ENCODE measurements at regions not wholly inside any gene's neighbourhood (a gene's known extent, or its start where the extent isn't known, plus 50 kb on each side); places are given as distances from the start of the nearest gene placed in this dataset.

DNA sequence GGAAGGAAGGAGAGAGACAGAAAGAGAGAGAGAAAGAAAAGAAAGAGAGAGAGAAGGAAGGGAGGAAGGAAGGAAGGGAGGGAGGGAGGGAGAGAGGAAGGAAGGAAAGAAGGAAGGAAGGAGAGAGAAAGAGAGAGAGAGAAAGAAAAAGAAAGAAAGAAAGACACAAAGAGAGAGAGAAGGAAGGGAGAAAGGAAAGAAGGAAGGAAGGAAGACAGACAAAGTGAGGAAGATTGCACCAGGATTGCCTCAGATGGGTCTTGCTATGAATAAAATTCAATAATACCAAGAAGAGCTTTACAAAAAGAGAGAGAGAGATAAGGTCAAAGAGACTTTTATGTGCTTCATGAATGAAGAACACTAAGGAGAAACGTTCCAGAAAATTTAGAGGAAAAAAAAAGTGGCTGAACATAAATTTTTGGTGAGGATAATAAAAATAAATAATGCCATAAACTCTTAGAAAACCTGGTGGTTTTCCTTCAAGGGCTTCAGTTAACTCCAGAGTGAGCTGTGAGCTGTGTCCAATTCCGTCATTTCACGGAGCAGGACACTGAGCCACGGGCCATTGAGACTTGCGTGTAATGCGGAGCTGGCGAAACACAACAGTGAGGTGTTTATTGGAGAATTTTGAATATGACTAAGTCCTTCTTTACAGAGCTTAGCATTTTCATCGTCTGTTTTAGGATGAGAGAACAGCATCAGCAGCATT is 72.7 kb upstream of the TNRC6C start:
- no peak for DNase-seq (ENCODE audit: low read depth)

DNA sequence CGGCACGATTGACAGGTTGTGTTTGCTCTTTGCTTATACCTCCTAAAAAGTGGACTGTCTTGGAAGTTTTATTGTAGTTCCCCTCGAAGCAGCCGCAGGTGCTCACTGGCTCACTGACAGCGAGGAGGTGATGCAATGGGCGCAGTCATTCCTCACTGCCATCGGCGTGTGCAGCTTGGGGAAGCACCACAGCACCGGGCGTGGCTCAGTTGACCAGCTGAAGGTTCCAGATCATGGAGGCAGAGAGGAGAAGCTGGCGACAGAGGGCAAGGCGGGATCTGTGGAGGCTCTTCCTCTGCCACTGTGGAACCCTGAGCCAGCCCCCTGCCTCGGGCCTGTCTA is 72.1 kb upstream of the TNRC6C start:
- no peak for DNase-seq (ENCODE audit: low read depth)

- DNase-seq (ENCODE audit: low read depth), result no peak
These were observed 71.4 kb upstream of the TNRC6C start for GRCh38 chr17:77887110-77887463.

- no peak for DNase-seq (ENCODE audit: low read depth)
These were observed 70.8 kb upstream of the TNRC6C start for GRCh38 chr17:77887464-77888241.

GRCh38 chr17:77888242-77889134 is 70.0 kb upstream of the TNRC6C start:
- no peak for DNase-seq (ENCODE audit: low read depth)

DNA sequence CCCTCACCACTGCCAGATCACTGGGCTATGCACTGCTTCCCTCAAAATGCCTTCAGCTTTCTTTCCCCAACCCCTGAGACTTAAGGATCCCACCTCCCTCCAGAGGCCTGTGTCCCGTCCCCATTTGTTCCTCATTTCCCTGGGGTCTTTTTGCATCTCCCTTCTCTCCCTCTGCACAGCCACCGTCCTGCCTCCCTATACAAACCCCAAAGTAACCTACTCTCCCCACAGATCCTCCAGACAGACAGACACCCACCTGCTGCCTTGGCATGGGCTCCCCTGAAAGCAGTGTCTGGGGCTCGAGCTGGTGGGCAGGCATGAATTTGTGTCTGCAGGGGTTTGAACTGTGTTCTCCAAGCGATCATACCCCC is 69.4 kb upstream of the TNRC6C start:
- no peak for DNase-seq (ENCODE audit: low read depth)

- DNase-seq (ENCODE audit: low read depth), result no peak
These were observed 68.4 kb upstream of the TNRC6C start for GRCh38 chr17:77889866-77890760.

DNA sequence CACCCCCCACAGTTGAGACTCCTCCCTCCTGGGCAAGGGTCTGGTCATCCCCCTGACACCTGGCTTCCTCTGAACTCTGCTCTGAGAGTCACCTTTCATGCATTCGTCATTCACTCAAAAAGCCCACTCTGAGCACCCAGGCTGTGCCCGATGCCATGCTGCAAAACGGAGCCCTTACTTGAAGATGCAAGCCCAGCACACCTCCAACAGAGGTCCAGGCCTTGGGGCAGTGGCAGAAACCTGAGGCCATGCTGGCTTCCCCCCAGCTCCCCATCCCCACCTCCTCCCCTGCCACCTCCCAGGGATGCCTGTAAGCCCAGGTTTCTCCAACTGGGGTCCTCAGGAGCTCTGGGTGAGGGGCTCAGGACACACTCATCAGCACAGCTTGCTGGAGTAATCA is 67.7 kb upstream of the TNRC6C start:
- no peak for DNase-seq (ENCODE audit: low read depth)

- no peak for DNase-seq (ENCODE audit: low read depth)
These were observed 66.9 kb upstream of the TNRC6C start for GRCh38 chr17:77891602-77892001.

DNA sequence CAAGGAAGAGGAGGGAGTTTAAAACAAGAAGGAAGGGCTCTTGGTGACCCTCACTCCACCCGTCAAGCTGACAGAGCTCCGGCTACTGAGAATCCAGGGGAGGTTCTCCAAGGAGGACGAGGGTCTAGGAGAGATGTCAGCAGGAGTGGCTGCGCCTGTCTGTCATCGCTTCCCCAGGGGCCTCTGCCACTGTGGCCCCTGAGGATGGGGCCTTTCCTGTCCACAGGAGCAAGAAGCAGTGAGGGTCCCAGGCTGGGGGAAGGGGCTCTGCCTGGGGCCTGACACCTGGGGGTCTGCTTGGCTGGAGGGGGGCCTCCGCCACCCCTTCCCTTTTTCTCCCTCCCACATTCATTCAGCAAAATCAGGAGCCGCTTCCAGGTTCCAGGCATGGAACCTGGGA is 66.5 kb upstream of the TNRC6C start:
- no peak for DNase-seq (ENCODE audit: low read depth)

- no peak for DNase-seq (ENCODE audit: low read depth)
These were observed 65.9 kb upstream of the TNRC6C start for GRCh38 chr17:77892469-77893143.

DNA sequence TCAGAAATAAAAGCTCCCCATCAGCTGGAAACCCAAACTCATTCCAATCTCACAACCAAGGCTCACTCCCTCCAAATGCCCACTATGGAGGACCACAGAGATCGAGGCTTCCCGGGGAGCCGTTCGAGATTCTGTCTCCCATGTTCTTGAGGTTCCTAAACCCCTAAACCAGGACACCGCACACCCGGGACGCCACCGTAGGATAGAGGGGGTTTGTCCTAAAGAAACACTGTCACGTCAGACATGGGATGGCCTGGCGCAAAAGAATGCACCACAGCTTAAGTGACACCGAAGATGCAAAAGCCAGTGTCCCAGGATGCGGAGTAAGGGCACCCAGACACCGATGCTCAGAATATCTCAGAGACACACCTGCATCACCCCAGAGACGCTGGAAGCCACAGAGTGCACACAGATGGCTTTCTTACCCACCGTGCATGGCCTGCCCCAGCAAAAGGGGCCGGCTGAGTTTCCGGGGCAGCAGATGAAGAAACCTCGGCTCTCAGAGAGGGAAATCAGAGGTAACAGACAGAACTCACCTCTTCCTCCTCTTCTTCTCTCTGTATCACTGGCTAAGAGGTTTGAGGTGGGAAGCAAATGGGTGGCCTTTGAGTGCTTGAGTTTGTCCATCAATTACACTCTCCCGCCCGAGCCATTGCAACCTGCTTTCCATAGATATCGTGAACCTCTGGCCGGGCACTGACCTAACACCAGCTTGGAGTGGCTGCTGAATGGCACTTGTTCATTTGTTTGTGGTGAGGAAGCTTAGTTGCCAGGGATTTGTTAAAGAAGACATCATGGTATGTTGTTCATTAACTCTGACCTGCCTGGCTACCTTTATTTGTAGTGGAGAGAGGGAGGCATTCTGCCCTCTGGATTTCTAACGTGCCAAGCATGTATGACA is 65.1 kb upstream of the TNRC6C start:
- DNase-seq (ENCODE audit: low read depth), result no peak

GRCh38 chr17:77894126-77894956 is 64.2 kb upstream of the TNRC6C start:
- DNase-seq (ENCODE audit: low read depth), result no peak

- no peak for DNase-seq (ENCODE audit: low read depth)
These were observed 60.7 kb upstream of the TNRC6C start for GRCh38 chr17:77897741-77898301.

DNA sequence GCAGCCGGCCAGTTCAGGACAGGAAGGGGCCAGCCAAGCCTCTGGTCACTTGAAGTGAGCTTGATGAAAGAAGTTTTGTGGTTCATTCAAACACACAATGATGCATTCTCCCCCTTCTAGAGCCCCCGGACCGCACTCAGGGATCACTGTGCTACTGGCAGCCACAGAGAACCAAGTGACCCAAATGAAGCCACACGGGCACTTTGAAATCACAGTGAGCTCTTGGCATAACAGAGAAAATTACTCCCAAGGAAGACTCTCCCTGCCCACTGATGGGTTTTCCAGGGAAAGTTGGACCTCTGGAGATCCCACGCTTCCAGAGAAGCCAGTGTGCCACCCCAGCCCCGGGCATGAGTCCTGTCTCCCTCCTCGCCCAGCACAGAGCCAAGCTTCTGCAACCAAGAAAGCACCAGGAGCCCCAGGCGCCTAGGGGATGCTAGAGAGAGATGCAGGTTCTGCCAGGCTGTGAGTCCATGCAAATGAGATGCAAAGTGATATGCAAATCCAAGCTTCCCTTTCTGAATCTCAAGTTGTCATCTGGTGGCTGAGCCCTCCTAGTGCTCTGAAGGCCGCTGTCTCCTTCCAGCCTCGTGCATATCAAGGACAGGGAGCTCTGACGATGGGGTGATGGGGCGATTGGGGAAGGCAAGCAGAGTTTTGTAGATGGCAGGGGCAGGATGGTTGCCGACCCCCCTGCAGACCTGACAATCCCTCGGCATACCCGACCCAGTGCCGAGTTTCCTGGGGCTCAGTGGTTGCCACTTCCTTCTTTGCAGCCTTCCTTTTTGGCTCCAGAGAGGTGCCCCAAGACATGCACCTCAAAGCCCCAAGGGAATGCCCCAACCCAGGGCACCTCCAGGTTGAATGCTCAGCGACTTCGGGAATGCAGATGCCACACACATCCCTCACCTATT is 59.7 kb upstream of the TNRC6C start:
- DNase-seq (ENCODE audit: low read depth), result no peak

GRCh38 chr17:77899498-77899897 is 59.0 kb upstream of the TNRC6C start:
- no peak for DNase-seq (ENCODE audit: low read depth)

DNA sequence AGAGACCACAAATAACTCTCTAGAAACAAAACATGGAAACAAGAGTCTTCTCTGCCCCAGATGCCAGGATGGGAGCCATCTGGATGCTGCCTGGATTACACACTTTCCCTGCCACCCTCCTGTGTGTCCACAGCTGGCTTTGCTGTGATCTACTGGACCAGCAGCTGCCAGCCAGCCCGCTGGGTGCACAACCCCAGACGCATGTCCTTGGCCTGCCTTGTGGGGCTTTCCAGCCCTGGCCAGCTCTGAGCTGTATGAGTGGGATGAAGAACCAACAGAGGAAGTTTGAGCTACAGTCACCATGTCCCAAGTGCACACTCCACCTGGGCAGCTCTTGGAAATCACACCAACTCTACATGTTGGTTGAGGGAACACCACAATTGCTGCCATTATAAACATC is 57.0 kb upstream of the TNRC6C start:
- no peak for DNase-seq (ENCODE audit: low read depth)

DNA sequence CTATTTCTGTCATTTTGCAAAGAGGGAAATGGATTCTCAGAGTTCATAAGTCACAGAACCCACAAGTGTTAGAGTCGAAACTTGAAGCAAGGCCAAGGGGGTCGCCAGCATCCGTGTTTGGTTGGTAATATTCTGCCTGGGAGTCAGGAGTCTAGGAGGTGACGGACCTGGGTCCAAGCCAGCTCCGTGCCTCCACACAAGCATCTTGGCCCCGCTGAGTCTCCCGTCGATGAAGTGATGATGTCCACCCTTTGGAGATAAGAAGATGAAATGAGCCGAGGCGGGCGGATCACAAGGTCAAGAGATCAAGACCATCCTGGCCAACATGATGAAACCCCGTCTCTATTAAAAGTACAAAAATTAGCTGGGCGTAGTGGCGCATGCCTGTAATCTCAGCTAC is 53.2 kb upstream of the TNRC6C start:
- DNase-seq (ENCODE audit: low read depth), result no peak

Data from HS-5 (cell line).